ENCODE measurements at regions not wholly inside any gene's neighbourhood (a gene's known extent, or its start where the extent isn't known, plus 50 kb on each side); places are given as distances from the start of the nearest gene placed in this dataset.

DNA sequence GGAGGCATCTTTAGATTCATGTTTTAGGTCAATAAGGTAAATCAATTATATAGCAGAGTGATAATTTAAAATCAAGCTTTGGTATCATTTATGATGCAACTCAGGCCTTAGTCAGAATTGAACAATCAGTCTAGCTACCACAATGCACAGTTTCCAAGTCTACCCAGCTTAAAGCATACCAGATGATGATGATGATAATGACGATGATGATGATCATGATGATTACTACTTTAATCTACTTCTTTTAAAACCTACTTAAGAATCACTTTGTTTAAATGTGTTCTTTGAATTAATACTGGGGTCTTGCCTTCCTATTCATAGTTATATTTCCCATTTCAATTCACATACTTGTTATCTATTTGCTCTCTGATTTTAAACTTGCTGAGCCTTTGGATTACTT, 1872.7 kb downstream of the OLFM4 start:
- H3K27me3 Mint-ChIP-seq: no peaks in the 10 kb centered on the region
- no peaks in the 10 kb centered on the region for H3K36me3 Mint-ChIP-seq
- H3K27ac Mint-ChIP-seq: no peak overlapping the region
- H3K4me1 Mint-ChIP-seq: no peaks in the 10 kb centered on the region
- peaks cover 0 to 8% (median 7%) of the 10 kb centered on the region in 3 donors for H3K9me3 Mint-ChIP-seq
- no peak overlapping the region for H3K4me3 Mint-ChIP-seq

DNA sequence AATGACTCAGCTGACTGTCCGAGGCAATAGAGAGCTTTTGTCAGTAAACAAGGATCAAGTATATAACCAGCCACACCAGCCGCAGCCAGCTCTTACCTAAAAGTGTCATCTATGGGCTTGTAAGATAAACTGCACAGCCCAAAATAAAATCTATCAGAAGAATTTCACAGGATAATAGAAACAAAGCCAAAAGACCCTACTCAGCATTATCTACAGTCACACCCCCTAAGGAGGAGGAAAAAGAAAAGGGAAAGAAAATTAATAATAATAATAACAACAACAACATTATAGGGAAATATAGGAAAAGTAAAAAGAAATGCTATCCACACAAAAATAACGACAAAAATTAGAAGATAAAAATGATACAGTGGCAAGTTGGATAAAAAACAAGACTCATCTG, 1883.8 kb downstream of the OLFM4 start:
- H3K4me3 Mint-ChIP-seq: no peak overlapping the region
- no peaks in the 10 kb centered on the region for H3K27me3 Mint-ChIP-seq
- H3K36me3 Mint-ChIP-seq: no peaks in the 10 kb centered on the region
- H3K27ac Mint-ChIP-seq: no peak overlapping the region
- peaks cover 1 to 26% (median 4%) of the 10 kb centered on the region in 3 donors for H3K9me3 Mint-ChIP-seq
- no peaks in the 10 kb centered on the region for H3K4me1 Mint-ChIP-seq

DNA sequence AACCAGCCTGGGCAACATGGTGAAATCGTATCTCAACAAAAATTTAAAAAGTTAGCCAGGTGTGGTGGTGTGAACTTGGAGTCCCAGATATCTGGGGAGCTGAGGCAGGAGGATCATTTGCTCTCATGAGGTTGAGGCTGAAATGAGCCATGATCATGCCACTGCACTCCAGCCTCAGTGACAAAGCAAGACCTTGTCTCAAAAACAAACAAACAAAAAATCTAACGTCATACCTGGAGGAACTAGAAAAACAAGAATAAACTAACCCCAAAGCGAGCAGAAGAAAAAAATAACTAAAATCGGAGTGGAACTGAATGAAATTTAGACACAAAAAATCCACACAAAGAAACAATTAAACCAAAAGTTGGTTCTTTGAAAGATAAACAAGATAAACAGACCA, 1885.1 kb downstream of the OLFM4 start:
- Mint-ChIP-seq H3K4me1 (no peaks in the 10 kb centered on the region), H3K27me3 (no peaks in the 10 kb centered on the region), H3K36me3 (no peaks in the 10 kb centered on the region), H3K4me3 (no peak overlapping the region), H3K27ac (no peak overlapping the region), H3K9me3 (peaks cover 1 to 23% (median 4%) of the 10 kb centered on the region in 3 donors)

DNA sequence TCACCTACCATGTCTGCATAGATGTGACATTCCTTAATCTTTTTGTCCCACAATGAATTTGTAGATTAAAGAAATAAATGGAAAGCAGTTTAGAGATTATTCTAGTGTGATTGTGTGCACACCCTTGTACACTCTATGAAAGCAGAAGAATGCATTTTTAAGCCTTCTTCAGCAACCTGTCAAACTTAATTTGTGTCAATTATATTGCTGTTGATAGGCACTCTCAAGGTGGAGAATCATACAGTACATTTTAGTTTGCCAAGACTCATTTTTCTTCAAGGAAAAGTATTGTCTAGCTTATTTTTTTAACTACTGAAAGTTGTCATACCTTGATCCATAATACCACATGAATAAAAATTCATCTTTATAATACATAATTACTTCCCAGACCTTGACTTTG, 1898.9 kb downstream of the OLFM4 start:
- Mint-ChIP-seq H3K36me3 (no peaks in the 10 kb centered on the region), H3K27ac (no peak overlapping the region), H3K4me3 (no peak overlapping the region), H3K27me3 (no peaks in the 10 kb centered on the region), H3K4me1 (no peaks in the 10 kb centered on the region), H3K9me3 (peaks cover 2 to 13% (median 5%) of the 10 kb centered on the region in 3 donors)

DNA sequence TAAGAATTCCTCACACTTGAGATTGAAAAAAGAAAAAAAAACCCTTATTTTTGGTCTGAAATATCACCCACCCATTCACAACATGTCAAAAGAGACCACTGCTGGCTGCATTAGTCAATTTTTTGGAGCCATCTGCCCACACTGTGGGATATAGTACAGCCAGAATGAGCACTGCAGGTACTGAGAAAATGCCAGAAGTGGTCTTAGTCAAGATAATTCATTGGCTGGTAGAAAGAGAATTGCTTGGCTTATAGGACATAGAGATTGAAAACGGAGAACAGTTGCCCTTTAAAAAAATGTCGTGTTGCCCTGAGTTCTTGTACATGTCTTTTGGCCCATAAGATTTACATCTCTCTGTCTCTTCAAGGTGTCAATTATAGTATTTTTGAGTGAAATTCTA, 1899.5 kb downstream of the OLFM4 start:
- Mint-ChIP-seq H3K4me1 (no peaks in the 10 kb centered on the region), H3K27ac (no peak overlapping the region), H3K4me3 (no peak overlapping the region), H3K27me3 (no peaks in the 10 kb centered on the region), H3K9me3 (peaks cover 0 to 13% (median 5%) of the 10 kb centered on the region in 3 donors), H3K36me3 (no peaks in the 10 kb centered on the region)

DNA sequence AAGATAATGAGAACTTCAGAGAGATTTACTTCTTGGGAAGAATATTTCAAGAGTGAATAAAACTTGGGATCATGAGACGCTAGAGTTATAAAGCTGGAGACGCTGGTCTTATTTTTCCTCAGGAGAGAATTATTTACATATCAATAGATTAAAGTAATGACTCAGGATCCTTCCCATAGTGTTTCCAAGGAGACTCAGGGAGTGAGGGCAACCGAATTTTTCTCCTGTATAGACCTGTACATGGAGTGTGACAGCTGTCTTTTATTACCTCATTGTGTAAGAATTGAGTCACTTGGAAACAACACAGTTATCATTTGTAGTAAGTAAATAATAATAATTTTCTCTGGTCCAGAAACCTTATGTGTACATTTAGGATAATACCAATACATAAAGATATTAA, 1905.5 kb downstream of the OLFM4 start:
- Mint-ChIP-seq H3K27ac (no peak overlapping the region), H3K4me1 (no peaks in the 10 kb centered on the region), H3K27me3 (no peaks in the 10 kb centered on the region), H3K36me3 (no peaks in the 10 kb centered on the region), H3K9me3 (peaks cover 2 to 11% (median 9%) of the 10 kb centered on the region in 3 donors), H3K4me3 (no peak overlapping the region)

DNA sequence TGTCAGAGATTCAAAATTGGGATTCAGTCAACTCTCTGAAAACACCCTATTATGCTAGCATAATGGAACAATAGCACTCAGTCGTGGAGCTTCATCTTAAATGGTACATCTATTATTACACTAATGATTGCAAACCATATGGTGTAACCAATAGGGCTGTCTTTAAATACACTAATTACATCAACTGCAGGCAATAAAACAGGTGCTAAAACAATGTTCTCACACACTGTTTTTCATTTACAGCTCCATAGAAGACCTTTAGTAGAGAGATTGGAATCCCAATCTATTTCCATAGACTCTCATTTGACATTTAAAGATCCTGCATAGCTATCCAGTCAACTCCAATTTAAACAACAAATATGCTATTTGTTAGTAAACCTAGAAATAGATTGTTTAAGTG, 1917.4 kb downstream of the OLFM4 start:
- Mint-ChIP-seq H3K27ac (no peak overlapping the region), H3K9me3 (peaks cover 0 to 15% (median 4%) of the 10 kb centered on the region in 3 donors), H3K4me1 (no peaks in the 10 kb centered on the region), H3K27me3 (no peaks in the 10 kb centered on the region), H3K4me3 (no peak overlapping the region), H3K36me3 (no peaks in the 10 kb centered on the region)

DNA sequence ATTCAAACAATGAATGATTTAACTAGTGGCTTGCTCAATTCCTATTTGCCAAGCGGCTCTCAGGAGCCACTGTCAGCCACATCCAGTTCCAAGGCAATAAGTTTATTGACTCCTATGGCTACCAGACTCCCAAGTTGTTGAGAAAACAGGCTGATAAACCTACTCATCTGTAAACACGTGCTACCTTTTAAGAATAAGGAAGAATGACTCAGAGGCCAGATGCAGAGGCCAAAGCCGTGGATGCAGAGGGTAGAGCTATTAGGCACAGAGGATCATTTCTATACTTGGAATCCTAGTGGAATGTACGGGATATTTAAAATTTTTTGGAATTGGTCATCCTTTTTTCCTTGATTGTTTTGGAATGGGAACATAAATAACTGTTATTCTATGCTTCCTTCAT, 1921.1 kb downstream of the OLFM4 start:
- no peaks in the 10 kb centered on the region for H3K27me3 Mint-ChIP-seq

DNA sequence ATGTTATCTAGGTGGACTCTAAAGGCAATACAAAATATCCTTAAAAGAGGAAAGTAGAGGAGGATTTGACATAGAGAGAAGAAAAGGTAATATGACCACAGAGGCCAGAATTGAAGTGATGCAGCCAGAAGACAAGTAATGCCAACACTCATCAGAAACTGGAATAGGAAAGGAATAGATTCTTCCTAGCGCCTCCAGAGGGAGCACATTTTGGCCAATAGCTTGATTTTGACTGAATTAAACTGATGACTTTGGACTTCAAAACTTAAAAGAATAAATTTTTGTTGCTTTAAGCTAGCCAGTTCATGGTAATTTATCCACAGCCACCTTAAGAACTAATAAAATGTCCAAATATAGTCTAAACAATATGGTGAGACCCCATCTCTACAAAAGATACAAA, 1921.9 kb downstream of the OLFM4 start:
- peaks cover 4 to 5% (median 4%) of the 10 kb centered on the region in 3 donors for H3K9me3 Mint-ChIP-seq
- H3K4me3 Mint-ChIP-seq: no peak overlapping the region
- no peak overlapping the region for H3K27ac Mint-ChIP-seq
- H3K27me3 Mint-ChIP-seq: no peaks in the 10 kb centered on the region
- no peaks in the 10 kb centered on the region for H3K4me1 Mint-ChIP-seq
- H3K36me3 Mint-ChIP-seq: no peaks in the 10 kb centered on the region

More for the DNA sequence above, 1921.1 kb downstream of the OLFM4 start:
- H3K27ac Mint-ChIP-seq: no peak overlapping the region
- peaks cover 4 to 6% (median 5%) of the 10 kb centered on the region in 3 donors for H3K9me3 Mint-ChIP-seq
- H3K4me3 Mint-ChIP-seq: no peak overlapping the region
- H3K4me1 Mint-ChIP-seq: no peaks in the 10 kb centered on the region
- no peaks in the 10 kb centered on the region for H3K36me3 Mint-ChIP-seq

DNA sequence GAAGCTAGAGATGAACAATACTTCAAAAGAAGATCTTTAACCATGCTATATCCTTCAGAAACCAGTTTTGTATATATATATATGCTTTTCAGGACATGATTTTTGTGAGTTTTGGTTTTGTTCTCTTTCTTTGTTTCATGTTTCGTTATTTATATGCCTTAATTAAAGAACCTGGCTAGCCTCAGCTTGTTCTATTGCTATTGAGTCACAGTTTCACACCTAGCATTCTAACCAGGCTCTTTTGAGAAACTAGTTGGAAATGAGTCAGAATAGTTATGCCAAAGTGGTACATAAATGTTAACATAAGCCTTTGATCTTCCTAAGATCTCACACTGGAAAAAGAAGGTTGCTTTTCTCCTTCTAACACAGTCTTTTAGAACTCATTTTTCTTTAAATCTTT, 1925.2 kb downstream of the OLFM4 start:
- Mint-ChIP-seq H3K4me3 (no peak overlapping the region), H3K27ac (no peak overlapping the region), H3K4me1 (no peaks in the 10 kb centered on the region), H3K27me3 (no peaks in the 10 kb centered on the region), H3K9me3 (peaks cover 4 to 5% (median 4%) of the 10 kb centered on the region in 3 donors), H3K36me3 (no peaks in the 10 kb centered on the region)

DNA sequence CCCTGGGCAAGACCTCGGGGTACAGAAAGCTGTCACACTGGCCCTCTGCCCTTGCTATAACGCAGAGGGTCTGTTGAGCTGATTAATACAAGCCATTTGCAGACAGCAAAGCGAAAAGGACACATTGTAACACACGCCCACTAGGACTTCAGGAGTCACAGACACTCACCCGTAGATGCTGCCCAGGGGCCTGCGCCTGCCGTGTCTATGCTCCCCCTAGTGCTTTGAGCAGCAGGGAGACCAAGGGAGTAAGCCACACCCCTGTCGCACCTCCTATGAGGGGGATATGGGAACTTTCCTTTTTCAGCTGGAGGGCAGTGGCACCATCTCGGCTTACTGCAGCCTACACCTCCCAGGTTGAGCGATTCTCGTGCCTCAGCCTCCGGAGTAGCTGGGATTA, 1930.2 kb downstream of the OLFM4 start:
- H3K4me1 Mint-ChIP-seq: no peaks in the 10 kb centered on the region
- H3K36me3 Mint-ChIP-seq: no peaks in the 10 kb centered on the region
- peaks cover 3 to 9% (median 7%) of the 10 kb centered on the region in 3 donors for H3K9me3 Mint-ChIP-seq
- no peaks in the 10 kb centered on the region for H3K27me3 Mint-ChIP-seq
- H3K4me3 Mint-ChIP-seq: no peak overlapping the region
- no peak overlapping the region for H3K27ac Mint-ChIP-seq

DNA sequence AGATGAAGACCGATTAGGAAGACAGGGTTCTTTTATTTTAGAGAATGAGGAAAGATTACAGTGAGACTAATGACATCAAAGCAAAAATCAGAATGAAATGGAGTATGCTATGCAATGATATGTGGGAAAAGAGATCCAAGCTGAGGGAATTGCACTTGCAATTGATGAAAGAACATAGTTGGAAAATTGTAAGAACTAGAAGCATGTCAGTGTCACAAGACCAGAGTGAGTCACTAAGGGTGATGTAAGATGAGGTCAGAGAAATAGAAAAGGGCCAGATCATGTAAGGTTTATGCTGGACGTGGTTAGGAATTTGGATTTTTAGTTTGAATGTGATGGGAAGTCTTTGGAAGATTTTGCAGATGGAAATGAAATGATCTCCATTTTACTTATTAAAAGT, 1937.3 kb downstream of the OLFM4 start:
- Mint-ChIP-seq H3K4me1 (no peaks in the 10 kb centered on the region), H3K4me3 (no peak overlapping the region), H3K27ac (no peak overlapping the region), H3K9me3 (peaks cover 1 to 6% (median 2%) of the 10 kb centered on the region in 3 donors), H3K27me3 (no peaks in the 10 kb centered on the region), H3K36me3 (no peaks in the 10 kb centered on the region)

DNA sequence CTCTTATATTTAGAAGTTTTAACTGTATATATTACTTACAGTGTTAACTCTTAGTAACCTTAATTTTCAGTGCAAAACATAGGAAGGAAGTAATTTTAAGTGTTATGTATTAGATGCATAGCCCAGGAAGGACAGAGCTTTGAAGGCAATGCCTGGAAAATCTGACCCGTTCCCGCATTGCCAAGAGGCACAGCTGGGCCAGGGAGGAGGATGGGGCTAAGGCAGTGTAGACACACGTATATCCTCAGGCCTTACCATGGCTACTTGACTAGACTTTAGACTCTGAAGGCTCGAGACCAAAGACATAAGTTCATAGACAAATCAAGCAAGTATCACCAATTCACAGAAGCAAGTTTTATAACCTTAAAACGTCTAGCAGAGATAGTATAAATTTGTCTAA, 1944.2 kb downstream of the OLFM4 start:
- Mint-ChIP-seq H3K27me3 (no peaks in the 10 kb centered on the region), H3K4me3 (no peak overlapping the region), H3K4me1 (no peaks in the 10 kb centered on the region), H3K9me3 (peaks cover 1 to 3% (median 3%) of the 10 kb centered on the region in 3 donors), H3K27ac (no peak overlapping the region), H3K36me3 (no peaks in the 10 kb centered on the region)

DNA sequence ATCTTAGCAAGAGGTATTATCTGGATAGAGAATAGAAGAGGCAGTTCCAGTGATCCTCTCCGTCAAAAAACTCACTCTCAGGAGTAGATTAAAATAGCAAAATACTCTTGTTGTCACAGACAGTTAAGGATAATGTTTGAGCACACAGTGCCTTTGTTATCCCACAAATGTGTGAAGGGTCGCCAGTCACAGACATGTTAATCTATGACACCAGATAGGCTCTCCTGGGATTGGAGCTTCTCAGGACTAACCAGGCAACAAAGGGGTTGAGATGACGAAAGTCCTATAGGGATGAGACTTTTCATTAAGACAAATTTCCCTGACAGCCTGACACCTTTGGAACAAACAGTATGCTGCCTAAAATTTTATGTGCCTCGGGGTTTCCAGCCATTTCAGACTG, 1947.1 kb downstream of the OLFM4 start:
- Mint-ChIP-seq H3K27me3 (no peaks in the 10 kb centered on the region), H3K36me3 (no peaks in the 10 kb centered on the region), H3K9me3 (peaks cover 1 to 7% (median 2%) of the 10 kb centered on the region in 3 donors), H3K27ac (no peak overlapping the region), H3K4me3 (no peak overlapping the region), H3K4me1 (no peaks in the 10 kb centered on the region)

DNA sequence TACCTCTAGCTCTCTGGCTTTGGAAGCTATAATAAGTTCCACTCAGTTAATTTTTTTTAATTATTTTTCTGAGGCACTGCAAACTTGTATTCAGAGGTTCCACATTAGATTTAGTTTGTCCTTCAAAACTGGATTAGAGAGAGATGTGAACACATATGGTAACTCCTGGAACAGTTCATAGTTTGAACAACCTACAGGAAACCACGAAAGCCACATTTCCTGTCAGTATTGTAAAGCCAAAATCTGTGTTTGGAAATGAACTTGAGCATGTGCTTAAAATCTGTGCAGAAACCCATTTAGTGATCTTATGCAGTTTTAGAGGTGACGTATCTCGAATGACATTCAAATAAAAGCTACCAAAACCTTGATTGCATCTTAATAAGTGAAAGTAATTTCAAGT, 1952.0 kb downstream of the OLFM4 start:
- no peak overlapping the region for H3K4me3 Mint-ChIP-seq
- no peak overlapping the region for H3K27ac Mint-ChIP-seq
- peaks cover 1 to 7% (median 2%) of the 10 kb centered on the region in 3 donors for H3K9me3 Mint-ChIP-seq
- H3K36me3 Mint-ChIP-seq: no peaks in the 10 kb centered on the region
- H3K27me3 Mint-ChIP-seq: no peaks in the 10 kb centered on the region
- H3K4me1 Mint-ChIP-seq: no peaks in the 10 kb centered on the region

DNA sequence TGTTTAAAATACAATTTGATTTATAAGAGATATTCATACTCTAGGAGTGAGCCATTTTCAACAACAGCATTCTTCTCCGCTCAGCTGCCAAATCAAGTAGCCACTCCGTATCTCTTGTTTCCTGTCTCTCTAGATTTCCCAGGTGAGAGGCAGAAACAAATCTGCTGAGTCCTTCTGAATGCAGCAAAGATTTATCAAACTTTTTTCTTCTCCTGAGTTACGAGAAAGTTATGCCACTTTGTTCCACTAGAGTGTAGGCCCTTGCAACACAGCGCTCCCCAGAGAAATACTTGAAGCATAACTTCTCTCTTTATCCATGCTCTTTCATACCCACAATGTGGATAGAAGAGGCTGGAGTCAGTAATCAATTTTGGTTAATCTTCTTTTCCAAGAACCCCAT, 1960.8 kb downstream of the OLFM4 start:
- H3K9me3 Mint-ChIP-seq: peaks cover 0 to 24% (median 2%) of the 10 kb centered on the region in 3 donors
- no peaks in the 10 kb centered on the region for H3K36me3 Mint-ChIP-seq
- no peaks in the 10 kb centered on the region for H3K27me3 Mint-ChIP-seq
- no peak overlapping the region for H3K4me3 Mint-ChIP-seq
- H3K4me1 Mint-ChIP-seq: no peaks in the 10 kb centered on the region
- no peak overlapping the region for H3K27ac Mint-ChIP-seq

DNA sequence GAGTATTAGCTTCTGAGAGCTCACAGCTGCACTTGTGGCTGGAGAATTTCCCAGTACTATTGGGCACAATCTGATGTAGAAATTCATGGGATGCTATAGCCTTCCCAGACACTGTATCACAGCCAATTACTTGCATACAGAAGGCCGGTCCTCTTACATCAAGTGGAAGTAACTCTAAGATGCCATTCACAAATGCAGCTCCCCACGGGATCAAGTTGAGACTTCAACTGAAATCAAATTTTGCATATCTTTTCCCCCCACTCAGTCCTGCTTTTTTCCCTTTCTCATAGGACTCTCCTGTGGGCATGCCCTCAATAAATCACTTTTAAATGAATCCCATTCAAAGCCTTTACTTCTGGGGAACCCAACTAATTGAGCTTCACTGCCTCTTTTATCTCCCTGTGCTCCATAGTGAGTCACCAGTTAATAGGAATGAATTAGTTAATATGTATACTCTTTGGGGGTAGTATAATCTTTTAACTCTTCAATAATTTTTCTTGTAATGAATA, 1970.8 kb downstream of the OLFM4 start:
- Mint-ChIP-seq H3K4me1 (no peaks in the 10 kb centered on the region), H3K9me3 (peaks cover 3 to 16% (median 7%) of the 10 kb centered on the region in 3 donors), H3K27ac (no peak overlapping the region), H3K27me3 (no peaks in the 10 kb centered on the region), H3K4me3 (no peak overlapping the region), H3K36me3 (no peaks in the 10 kb centered on the region)

Data from IgD-negative memory B cell (primary cell).